Ishikawa (cell line): ENCODE measurements at regions not wholly inside any gene's neighbourhood (a gene's known extent, or its start where the extent isn't known, plus 50 kb on each side); places are given as distances from the start of the nearest gene placed in this dataset.

ENCODE experiments used
- EGR1 ChIP-seq: IDR thresholded peaks from 2 replicates; pipeline ENCODE4 v1.6.1; 2012
- EP300 ChIP-seq: IDR thresholded peaks from 2 replicates; pipeline ENCODE4 v1.6.1; 2012; ENCODE audit warnings: borderline replicate concordance
- FOXM1 ChIP-seq: IDR thresholded peaks from 2 replicates; pipeline ENCODE4 v1.6.1; 2012; ENCODE audit warnings: low read depth, borderline replicate concordance
- MAX ChIP-seq: IDR thresholded peaks from 2 replicates; pipeline ENCODE4 v1.6.1; 2012
- NFIC ChIP-seq: IDR thresholded peaks from 2 replicates; pipeline ENCODE4 v1.6.1; 2012
- RAD21 ChIP-seq: IDR thresholded peaks from 2 replicates; pipeline ENCODE4 v1.6.1; 2012; ENCODE audit warnings: low read depth
- TAF1 ChIP-seq: IDR thresholded peaks from 2 replicates; pipeline ENCODE4 v1.6.1; 2012; ENCODE audit warnings: low read depth, mild to moderate bottlenecking
- TEAD4 ChIP-seq: IDR thresholded peaks from 2 replicates; pipeline ENCODE4 v1.6.1; 2012
- USF1 ChIP-seq: IDR thresholded peaks from 2 replicates; pipeline ENCODE4 v1.6.1; 2012
- YY1 ChIP-seq: IDR thresholded peaks from 2 replicates; pipeline ENCODE4 v1.6.1; 2012; ENCODE audit warnings: low read depth

DNA sequence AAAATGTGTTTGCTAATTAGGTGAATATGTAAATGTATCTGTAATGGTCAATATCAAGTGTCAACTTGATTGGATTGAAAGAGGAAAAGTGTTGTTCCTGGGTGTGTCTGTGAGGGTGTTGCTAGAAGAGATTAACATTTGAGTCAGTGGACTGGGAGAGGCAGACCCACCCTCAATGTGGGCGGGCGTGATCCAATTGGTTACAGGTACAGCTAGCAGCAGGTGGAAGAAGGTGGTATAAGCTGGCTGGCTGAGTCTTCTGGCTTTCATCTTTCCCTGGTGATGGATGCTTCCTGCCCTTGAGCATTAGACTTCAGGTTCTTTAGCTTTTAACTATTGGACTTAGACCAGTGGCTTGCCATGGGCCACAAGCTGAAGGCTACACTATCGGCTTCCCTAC lies 779.0 kb upstream of the CTNND2 start:
- TF ChIP-seq EGR1 (no peak), USF1 (no peak), NFIC (no peak), YY1 (no peak), RAD21 (no peak), TAF1 (no peak), TEAD4 (no peak), EP300 (no peak), MAX (no peak), FOXM1 (no peak)
